ENCODE measurements at regions not wholly inside any gene's neighbourhood (a gene's known extent, or its start where the extent isn't known, plus 50 kb on each side); places are given as distances from the start of the nearest gene placed in this dataset.

GRCh38 chr14:53408175-53408879 is 255.2 kb upstream of the DDHD1 start (continued):
- TF ChIP-seq, protein P1, sequence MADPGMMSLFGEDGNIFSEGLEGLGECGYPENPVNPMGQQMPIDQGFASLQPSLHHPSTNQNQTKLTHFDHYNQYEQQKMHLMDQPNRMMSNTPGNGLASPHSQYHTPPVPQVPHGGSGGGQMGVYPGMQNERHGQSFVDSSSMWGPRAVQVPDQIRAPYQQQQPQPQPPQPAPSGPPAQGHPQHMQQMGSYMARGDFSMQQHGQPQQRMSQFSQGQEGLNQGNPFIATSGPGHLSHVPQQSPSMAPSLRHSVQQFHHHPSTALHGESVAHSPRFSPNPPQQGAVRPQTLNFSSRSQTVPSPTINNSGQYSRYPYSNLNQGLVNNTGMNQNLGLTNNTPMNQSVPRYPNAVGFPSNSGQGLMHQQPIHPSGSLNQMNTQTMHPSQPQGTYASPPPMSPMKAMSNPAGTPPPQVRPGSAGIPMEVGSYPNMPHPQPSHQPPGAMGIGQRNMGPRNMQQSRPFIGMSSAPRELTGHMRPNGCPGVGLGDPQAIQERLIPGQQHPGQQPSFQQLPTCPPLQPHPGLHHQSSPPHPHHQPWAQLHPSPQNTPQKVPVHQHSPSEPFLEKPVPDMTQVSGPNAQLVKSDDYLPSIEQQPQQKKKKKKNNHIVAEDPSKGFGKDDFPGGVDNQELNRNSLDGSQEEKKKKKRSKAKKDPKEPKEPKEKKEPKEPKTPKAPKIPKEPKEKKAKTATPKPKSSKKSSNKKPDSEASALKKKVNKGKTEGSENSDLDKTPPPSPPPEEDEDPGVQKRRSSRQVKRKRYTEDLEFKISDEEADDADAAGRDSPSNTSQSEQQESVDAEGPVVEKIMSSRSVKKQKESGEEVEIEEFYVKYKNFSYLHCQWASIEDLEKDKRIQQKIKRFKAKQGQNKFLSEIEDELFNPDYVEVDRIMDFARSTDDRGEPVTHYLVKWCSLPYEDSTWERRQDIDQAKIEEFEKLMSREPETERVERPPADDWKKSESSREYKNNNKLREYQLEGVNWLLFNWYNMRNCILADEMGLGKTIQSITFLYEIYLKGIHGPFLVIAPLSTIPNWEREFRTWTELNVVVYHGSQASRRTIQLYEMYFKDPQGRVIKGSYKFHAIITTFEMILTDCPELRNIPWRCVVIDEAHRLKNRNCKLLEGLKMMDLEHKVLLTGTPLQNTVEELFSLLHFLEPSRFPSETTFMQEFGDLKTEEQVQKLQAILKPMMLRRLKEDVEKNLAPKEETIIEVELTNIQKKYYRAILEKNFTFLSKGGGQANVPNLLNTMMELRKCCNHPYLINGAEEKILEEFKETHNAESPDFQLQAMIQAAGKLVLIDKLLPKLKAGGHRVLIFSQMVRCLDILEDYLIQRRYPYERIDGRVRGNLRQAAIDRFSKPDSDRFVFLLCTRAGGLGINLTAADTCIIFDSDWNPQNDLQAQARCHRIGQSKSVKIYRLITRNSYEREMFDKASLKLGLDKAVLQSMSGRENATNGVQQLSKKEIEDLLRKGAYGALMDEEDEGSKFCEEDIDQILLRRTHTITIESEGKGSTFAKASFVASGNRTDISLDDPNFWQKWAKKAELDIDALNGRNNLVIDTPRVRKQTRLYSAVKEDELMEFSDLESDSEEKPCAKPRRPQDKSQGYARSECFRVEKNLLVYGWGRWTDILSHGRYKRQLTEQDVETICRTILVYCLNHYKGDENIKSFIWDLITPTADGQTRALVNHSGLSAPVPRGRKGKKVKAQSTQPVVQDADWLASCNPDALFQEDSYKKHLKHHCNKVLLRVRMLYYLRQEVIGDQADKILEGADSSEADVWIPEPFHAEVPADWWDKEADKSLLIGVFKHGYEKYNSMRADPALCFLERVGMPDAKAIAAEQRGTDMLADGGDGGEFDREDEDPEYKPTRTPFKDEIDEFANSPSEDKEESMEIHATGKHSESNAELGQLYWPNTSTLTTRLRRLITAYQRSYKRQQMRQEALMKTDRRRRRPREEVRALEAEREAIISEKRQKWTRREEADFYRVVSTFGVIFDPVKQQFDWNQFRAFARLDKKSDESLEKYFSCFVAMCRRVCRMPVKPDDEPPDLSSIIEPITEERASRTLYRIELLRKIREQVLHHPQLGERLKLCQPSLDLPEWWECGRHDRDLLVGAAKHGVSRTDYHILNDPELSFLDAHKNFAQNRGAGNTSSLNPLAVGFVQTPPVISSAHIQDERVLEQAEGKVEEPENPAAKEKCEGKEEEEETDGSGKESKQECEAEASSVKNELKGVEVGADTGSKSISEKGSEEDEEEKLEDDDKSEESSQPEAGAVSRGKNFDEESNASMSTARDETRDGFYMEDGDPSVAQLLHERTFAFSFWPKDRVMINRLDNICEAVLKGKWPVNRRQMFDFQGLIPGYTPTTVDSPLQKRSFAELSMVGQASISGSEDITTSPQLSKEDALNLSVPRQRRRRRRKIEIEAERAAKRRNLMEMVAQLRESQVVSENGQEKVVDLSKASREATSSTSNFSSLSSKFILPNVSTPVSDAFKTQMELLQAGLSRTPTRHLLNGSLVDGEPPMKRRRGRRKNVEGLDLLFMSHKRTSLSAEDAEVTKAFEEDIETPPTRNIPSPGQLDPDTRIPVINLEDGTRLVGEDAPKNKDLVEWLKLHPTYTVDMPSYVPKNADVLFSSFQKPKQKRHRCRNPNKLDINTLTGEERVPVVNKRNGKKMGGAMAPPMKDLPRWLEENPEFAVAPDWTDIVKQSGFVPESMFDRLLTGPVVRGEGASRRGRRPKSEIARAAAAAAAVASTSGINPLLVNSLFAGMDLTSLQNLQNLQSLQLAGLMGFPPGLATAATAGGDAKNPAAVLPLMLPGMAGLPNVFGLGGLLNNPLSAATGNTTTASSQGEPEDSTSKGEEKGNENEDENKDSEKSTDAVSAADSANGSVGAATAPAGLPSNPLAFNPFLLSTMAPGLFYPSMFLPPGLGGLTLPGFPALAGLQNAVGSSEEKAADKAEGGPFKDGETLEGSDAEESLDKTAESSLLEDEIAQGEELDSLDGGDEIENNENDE (IDR thresholded peaks at IDR 0.05; ENCODE audit: insufficient replicate concordance, low read length), result no peak
- no peak for TF ChIP-seq NRF1 (IDR thresholded peaks at IDR 0.05; ENCODE audit: low read depth, low read length)
- TF ChIP-seq, protein P2, sequence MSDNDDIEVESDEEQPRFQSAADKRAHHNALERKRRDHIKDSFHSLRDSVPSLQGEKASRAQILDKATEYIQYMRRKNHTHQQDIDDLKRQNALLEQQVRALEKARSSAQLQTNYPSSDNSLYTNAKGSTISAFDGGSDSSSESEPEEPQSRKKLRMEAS (IDR thresholded peaks at IDR 0.05), result no peak
- TF ChIP-seq, protein P3, sequence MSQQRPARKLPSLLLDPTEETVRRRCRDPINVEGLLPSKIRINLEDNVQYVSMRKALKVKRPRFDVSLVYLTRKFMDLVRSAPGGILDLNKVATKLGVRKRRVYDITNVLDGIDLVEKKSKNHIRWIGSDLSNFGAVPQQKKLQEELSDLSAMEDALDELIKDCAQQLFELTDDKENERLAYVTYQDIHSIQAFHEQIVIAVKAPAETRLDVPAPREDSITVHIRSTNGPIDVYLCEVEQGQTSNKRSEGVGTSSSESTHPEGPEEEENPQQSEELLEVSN (IDR thresholded peaks at IDR 0.05), result no peak
- TF ChIP-seq POLR2AphosphoS5 (IDR thresholded peaks at IDR 0.05; ENCODE audit: low read depth, low read length), result no peak
- no peak for TF ChIP-seq RBBP5 (IDR thresholded peaks at IDR 0.05; ENCODE audit: borderline replicate concordance, low read depth, low read length)
- no peak for TF ChIP-seq CHD1 (IDR thresholded peaks at IDR 0.05; ENCODE audit: low read depth, low read length)
- TF ChIP-seq GABPA (IDR thresholded peaks at IDR 0.05; ENCODE audit: borderline replicate concordance, insufficient read depth, low read length), result no peak

All from H1 (cell line).